Mesendoderm (in vitro differentiated cells): ENCODE measurements at regions not wholly inside any gene's neighbourhood (a gene's known extent, or its start where the extent isn't known, plus 50 kb on each side); places are given as distances from the start of the nearest gene placed in this dataset.

Experiments used
- DNase-seq: peaks from one replicate; pipeline ENCODE4 v3.0.0; 2013
- H2AK5ac ChIP-seq: 2 replicates; pipeline ENCODE4 v1.6.1; 2013; ENCODE audit warnings: low read length, inconsistent platforms
- H2BK120ac ChIP-seq: 2 replicates; pipeline ENCODE4 v1.6.1; 2013; ENCODE audit warnings: low read depth, mild to moderate bottlenecking, low read length, moderate library complexity, mixed read lengths
- H2BK15ac ChIP-seq: replicated peaks from 2 replicates; pipeline ENCODE4 v1.6.1; 2013; ENCODE audit warnings: low read depth, mild to moderate bottlenecking, moderate library complexity
- H2BK5ac ChIP-seq: 2 replicates; pipeline ENCODE4 v1.6.1; 2013; ENCODE audit warnings: low read length, inconsistent platforms
- H3K18ac ChIP-seq: 2 replicates; pipeline ENCODE4 v1.6.1; 2013; ENCODE audit warnings: mild to moderate bottlenecking, low read length, mixed read lengths
- H3K23ac ChIP-seq: one replicate; pipeline ENCODE4 v1.6.1; 2013; ENCODE audit warnings: low read length
- H3K27ac ChIP-seq: 2 replicates; pipeline ENCODE4 v1.5.1; 2013; ENCODE audit warnings: low read depth, mild to moderate bottlenecking, inconsistent platforms, low read length, moderate library complexity
- H3K27me3 ChIP-seq: 2 replicates; pipeline ENCODE4 v1.6.1; 2013; ENCODE audit warnings: low read length, control low read depth, mild to moderate bottlenecking, inconsistent platforms; ENCODE audit not compliant: insufficient read depth, poor library complexity
- H3K36me3 ChIP-seq: 2 replicates; pipeline ENCODE4 v1.6.1; 2013; ENCODE audit warnings: low read length, inconsistent platforms; ENCODE audit not compliant: control insufficient read depth, insufficient read depth
- H3K4ac ChIP-seq: one replicate; pipeline ENCODE4 v1.6.1; 2013; ENCODE audit warnings: low read depth, mild to moderate bottlenecking, low read length, moderate library complexity
- H3K4me1 ChIP-seq: 2 replicates; pipeline ENCODE4 v1.6.1; 2013; ENCODE audit warnings: low read depth, low read length, inconsistent platforms; ENCODE audit not compliant: control insufficient read depth
- H3K4me2 ChIP-seq: 2 replicates; pipeline ENCODE4 v1.6.1; 2013; ENCODE audit warnings: low read length
- H3K4me3 ChIP-seq: 2 replicates; pipeline ENCODE4 v1.5.1; 2013; ENCODE audit warnings: mild to moderate bottlenecking, low read length
- H3K56ac ChIP-seq: one replicate; pipeline ENCODE4 v1.6.1; 2013; ENCODE audit warnings: low read length
- H3K79me1 ChIP-seq: 2 replicates; pipeline ENCODE4 v1.6.1; 2013; ENCODE audit warnings: low read length, inconsistent platforms
- H3K79me2 ChIP-seq: 2 replicates; pipeline ENCODE4 v1.6.1; 2013; ENCODE audit warnings: mild to moderate bottlenecking, low read length; ENCODE audit not compliant: control insufficient read depth, insufficient read depth
- H3K9ac ChIP-seq: 2 replicates; pipeline ENCODE4 v1.6.1; 2013; ENCODE audit warnings: low read length, inconsistent platforms
- H4K5ac ChIP-seq: one replicate; pipeline ENCODE4 v1.6.1; 2013; ENCODE audit warnings: low read length
- H4K8ac ChIP-seq: one replicate; pipeline ENCODE4 v1.6.1; 2013; ENCODE audit warnings: low read depth, mild to moderate bottlenecking, control low read depth, low read length, moderate library complexity
- WGBS: extraction: QIAGEN DNeasy Blood & Tissue Kit; methylation state at CpG from one replicate; pipeline ENCODE4 v1.1.7; 2013; ENCODE audit warnings: low lambda C conversion rate, missing lambda C conversion rate; ENCODE audit not compliant: insufficient coverage; ENCODE audit errors: extremely low coverage; 5-methylcytosine and 5-hydroxymethylcytosine counted together

DNA sequence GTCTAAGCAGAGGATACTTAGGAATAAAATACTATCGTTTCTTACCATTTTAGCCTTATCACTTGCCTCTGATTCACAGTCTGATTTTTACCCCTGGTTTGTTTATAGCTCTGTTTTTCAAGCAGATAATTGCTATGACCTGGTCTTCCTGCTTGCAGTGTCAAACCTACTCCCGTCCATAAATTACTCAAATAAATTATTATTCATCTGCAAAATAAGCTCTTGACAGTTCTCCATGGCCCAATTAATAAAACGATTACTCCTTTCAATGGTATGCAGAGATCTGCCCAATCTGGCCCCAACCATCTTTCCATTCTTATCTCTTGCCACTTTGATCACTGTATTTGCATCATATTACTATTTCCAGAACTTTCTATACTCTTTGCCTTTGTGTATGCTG, 354.0 kb downstream of the CCDC85A start:
- H4K8ac ChIP-seq: no peak overlapping the region
- no peak overlapping the region for H2BK5ac ChIP-seq
- H3K56ac ChIP-seq: no peak overlapping the region
- no peak overlapping the region for H4K5ac ChIP-seq
- no peak overlapping the region for H3K4me2 ChIP-seq
- no peak overlapping the region for H3K18ac ChIP-seq
- H3K4me1 ChIP-seq: no peaks in the 10 kb centered on the region
- no peak overlapping the region for H2BK120ac ChIP-seq
- H2BK15ac ChIP-seq: no peak overlapping the region
- H3K4ac ChIP-seq: no peak overlapping the region
- no peaks in the 10 kb centered on the region for H3K36me3 ChIP-seq
- H3K79me1 ChIP-seq: no peaks in the 10 kb centered on the region
- no peak overlapping the region for H3K27ac ChIP-seq
- no peaks in the 10 kb centered on the region for H3K79me2 ChIP-seq
- H3K27me3 ChIP-seq: no peaks in the 10 kb centered on the region
- H3K4me3 ChIP-seq: no peak overlapping the region
- H3K23ac ChIP-seq: no peak overlapping the region
- DNase-seq: no peak
- H2AK5ac ChIP-seq: no peak overlapping the region
- no CpG with 5 or more reads among the region's 3 CpGs for WGBS
- H3K9ac ChIP-seq: no peak overlapping the region

DNA sequence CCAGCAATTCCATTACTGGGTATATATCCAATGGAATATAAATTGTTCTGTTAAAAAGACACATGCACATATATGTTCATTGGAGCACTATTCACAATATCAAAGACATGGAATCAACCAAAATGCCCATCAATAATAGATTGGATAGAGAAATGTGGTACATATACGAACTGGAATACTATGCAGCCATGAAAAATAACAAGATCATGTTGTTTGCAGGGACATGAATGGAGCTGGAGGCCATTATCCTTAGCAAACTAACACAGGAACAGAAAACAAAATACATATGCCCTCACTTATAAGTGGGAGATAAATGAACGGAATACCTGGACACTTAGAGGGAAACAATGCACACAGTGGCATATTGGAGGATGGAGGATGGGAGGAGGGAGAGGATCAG, 355.8 kb downstream of the CCDC85A start:
- Histone ChIP-seq H3K9ac (no peak overlapping the region), H2BK120ac (no peak overlapping the region)

DNA sequence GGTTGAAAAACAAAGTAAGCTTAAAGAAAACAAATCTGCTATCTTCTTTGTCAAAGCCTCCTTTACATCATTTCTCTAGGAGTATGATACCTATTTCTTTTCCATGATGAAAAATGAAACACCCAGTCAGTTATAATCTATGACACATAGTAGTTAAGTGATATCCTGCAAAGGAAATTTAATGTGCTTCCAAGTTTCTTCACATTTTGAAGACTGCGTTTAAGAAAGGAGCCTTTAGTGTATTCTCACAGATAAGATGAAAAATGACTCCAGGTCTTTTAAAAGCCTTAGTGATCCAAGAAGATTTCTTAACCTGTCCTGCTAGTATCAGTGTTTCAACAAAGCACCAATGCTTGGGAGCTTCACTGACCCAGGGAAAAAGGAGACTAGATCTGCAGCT, 356.7 kb downstream of the CCDC85A start:
- WGBS: no CpG with 5 or more reads among the region's 1 CpG
- no peaks in the 10 kb centered on the region for H3K79me1 ChIP-seq
- H3K4me2 ChIP-seq: no peak overlapping the region
- no peak overlapping the region for H4K8ac ChIP-seq
- no peak overlapping the region for H2BK15ac ChIP-seq
- no peak overlapping the region for H2BK120ac ChIP-seq
- no peaks in the 10 kb centered on the region for H3K79me2 ChIP-seq
- no peak for DNase-seq
- no peaks in the 10 kb centered on the region for H3K27me3 ChIP-seq
- no peak overlapping the region for H4K5ac ChIP-seq
- H3K18ac ChIP-seq: no peak overlapping the region
- no peak overlapping the region for H3K23ac ChIP-seq
- no peak overlapping the region for H3K4ac ChIP-seq
- no peaks in the 10 kb centered on the region for H3K36me3 ChIP-seq
- H3K4me3 ChIP-seq: no peak overlapping the region
- H3K9ac ChIP-seq: no peak overlapping the region
- no peak overlapping the region for H3K56ac ChIP-seq
- H3K4me1 ChIP-seq: no peaks in the 10 kb centered on the region
- no peak overlapping the region for H2AK5ac ChIP-seq
- no peak overlapping the region for H2BK5ac ChIP-seq
- no peak overlapping the region for H3K27ac ChIP-seq

More for the DNA sequence above, 355.8 kb downstream of the CCDC85A start:
- Histone ChIP-seq H2BK5ac (no peak overlapping the region), H3K4me3 (no peak overlapping the region), H3K4me2 (no peak overlapping the region), H3K27me3 (no peaks in the 10 kb centered on the region), H2BK15ac (no peak overlapping the region), H2AK5ac (no peak overlapping the region), H3K56ac (no peak overlapping the region), H3K4me1 (no peaks in the 10 kb centered on the region), H3K23ac (no peak overlapping the region), H4K5ac (no peak overlapping the region), H3K27ac (no peak overlapping the region), H3K36me3 (no peaks in the 10 kb centered on the region), H3K79me2 (no peaks in the 10 kb centered on the region), H4K8ac (no peak overlapping the region), H3K18ac (no peak overlapping the region), H3K4ac (no peak overlapping the region), H3K79me1 (no peaks in the 10 kb centered on the region)
- no CpG with 5 or more reads among the region's 2 CpGs for WGBS
- DNase-seq: no peak

DNA sequence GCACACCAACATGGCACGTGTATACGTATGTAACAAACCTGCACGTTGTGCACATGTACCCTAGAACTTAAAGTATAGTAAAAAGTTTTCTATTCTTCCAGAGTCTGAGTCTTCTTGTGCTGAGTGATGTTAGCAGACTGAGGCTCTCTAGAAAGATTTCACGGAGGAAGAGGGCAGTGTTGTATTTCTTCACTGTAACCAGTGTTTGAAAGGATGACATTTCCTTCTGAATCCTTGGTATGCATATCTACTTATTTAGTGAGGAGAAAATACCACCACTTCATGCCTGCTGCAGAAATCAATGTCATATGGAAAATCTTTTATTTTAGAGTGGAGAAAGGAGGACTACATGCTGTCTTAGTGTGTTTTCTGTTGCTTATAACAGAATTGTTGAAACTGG, 357.1 kb downstream of the CCDC85A start:
- Histone ChIP-seq H3K9ac (no peak overlapping the region), H3K4ac (no peak overlapping the region), H3K36me3 (no peaks in the 10 kb centered on the region), H3K79me1 (no peaks in the 10 kb centered on the region), H2BK15ac (no peak overlapping the region), H3K4me3 (no peak overlapping the region), H4K5ac (no peak overlapping the region), H3K4me2 (no peak overlapping the region), H3K18ac (no peak overlapping the region), H3K79me2 (no peaks in the 10 kb centered on the region), H3K27me3 (no peaks in the 10 kb centered on the region), H4K8ac (no peak overlapping the region), H3K23ac (no peak overlapping the region), H3K4me1 (no peaks in the 10 kb centered on the region), H2AK5ac (no peak overlapping the region), H3K27ac (no peak overlapping the region), H2BK5ac (no peak overlapping the region), H2BK120ac (no peak overlapping the region), H3K56ac (no peak overlapping the region)
- no peak for DNase-seq
- WGBS: no CpG with 5 or more reads among the region's 4 CpGs

DNA sequence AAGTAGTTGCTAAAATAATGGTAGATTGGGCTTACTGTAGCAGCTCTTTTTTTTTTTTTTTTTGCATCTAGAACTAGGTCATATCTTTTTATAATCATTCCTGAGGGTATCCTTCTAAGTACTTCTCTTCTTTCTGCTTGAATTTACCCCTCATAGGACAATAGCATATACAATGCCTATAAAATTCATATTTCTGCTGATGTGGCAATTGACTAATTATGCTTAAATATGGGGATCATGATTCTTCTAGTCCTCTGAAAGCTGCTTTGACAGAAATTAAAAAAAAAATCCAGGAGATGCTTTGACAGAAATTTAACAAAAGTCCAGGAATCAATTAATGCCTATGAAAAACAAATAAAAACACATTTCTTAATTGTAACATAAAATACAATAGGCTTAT, 358.4 kb downstream of the CCDC85A start:
- H4K8ac ChIP-seq: no peak overlapping the region
- no peaks in the 10 kb centered on the region for H3K36me3 ChIP-seq
- no peaks in the 10 kb centered on the region for H3K4me1 ChIP-seq
- H3K4me3 ChIP-seq: no peak overlapping the region
- H2BK5ac ChIP-seq: no peak overlapping the region
- no peaks in the 10 kb centered on the region for H3K79me1 ChIP-seq
- H3K27ac ChIP-seq: no peak overlapping the region
- no peak overlapping the region for H2BK120ac ChIP-seq
- H3K18ac ChIP-seq: no peak overlapping the region
- no peak overlapping the region for H3K4me2 ChIP-seq
- H3K27me3 ChIP-seq: no peaks in the 10 kb centered on the region
- no peak overlapping the region for H4K5ac ChIP-seq
- no peak for DNase-seq
- no peak overlapping the region for H2AK5ac ChIP-seq
- H3K9ac ChIP-seq: no peak overlapping the region
- no peak overlapping the region for H3K4ac ChIP-seq
- H3K23ac ChIP-seq: no peak overlapping the region
- H2BK15ac ChIP-seq: no peak overlapping the region
- H3K79me2 ChIP-seq: no peaks in the 10 kb centered on the region
- no peak overlapping the region for H3K56ac ChIP-seq

DNA sequence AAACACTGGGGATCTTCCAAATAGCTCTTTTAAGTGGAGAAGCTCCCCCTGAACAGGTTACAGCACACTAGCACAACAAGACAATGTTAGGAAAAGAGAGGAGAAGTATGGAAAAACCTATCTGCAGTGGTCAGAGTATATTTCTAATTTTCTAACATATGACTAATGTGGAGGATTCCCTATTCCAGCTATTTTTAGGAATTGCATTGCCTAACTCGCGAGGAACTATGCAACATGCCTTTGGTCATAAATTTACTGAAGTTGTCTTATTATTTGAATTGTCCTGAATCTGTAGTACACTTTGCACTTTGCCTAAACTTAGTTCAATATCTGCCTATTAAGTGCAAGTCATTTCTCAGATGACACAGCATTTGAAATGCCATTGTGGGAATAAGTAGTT, 381.4 kb downstream of the CCDC85A start:
- WGBS: no CpG with 5 or more reads among the region's 2 CpGs
- DNase-seq: no peak
- Histone ChIP-seq H2BK15ac (no peak overlapping the region), H2AK5ac (no peak overlapping the region), H2BK5ac (no peak overlapping the region), H3K4me1 (no peaks in the 10 kb centered on the region), H4K8ac (no peak overlapping the region), H3K18ac (no peak overlapping the region), H3K27me3 (no peaks in the 10 kb centered on the region), H3K79me1 (no peaks in the 10 kb centered on the region), H3K36me3 (no peaks in the 10 kb centered on the region), H3K27ac (no peak overlapping the region), H4K5ac (no peak overlapping the region), H3K23ac (no peak overlapping the region), H3K4ac (no peak overlapping the region), H3K4me2 (no peak overlapping the region), H3K4me3 (no peak overlapping the region), H3K56ac (no peak overlapping the region), H3K9ac (no peak overlapping the region), H3K79me2 (no peaks in the 10 kb centered on the region), H2BK120ac (no peak overlapping the region)
